IMR-90 (cell line): ENCODE measurements at regions not wholly inside any gene's neighbourhood (a gene's known extent, or its start where the extent isn't known, plus 50 kb on each side); places are given as distances from the start of the nearest gene placed in this dataset.

Source experiments
- ATAC-seq: fragments of 200-7000 bp; cut with Tn5 transposase; 2 replicates; pipeline ENCODE4 v1.9.1; 2020; ENCODE audit warnings: low read depth, mild to moderate bottlenecking, moderate library complexity
- BruUV-seq: library from RNA; stranded (reverse); fragments of 400-500 nt; replicated peaks from 2 replicates; lab custom pipeline; 2021; lab: Mats Ljungman, UMichigan
- CTCF ChIA-PET: fragments of 300-600 bp; formaldehyde crosslinking; extraction: SDS; loops from one replicate; lab custom pipeline; 2021; ENCODE audit warnings: antibody characterized with exemption; lab: Yijun Ruan, JAX
- POLR2A ChIA-PET: fragments of 300-600 bp; sonication (Branson Sonifier 250); formaldehyde crosslinking; loops from one replicate; lab custom pipeline; 2022; ENCODE audit warnings: antibody characterized with exemption; ENCODE audit not compliant: unreplicated experiment; lab: Charles Lee
- DNase-seq: peaks from one replicate; pipeline ENCODE4 v3.0.0; 2013
- H2AFZ ChIP-seq: replicated peaks from 2 replicates; pipeline ENCODE3; 2013; ENCODE audit warnings: low read length, mild to moderate bottlenecking; ENCODE audit not compliant: poor library complexity
- H2AK5ac ChIP-seq: 2 replicates; pipeline ENCODE4 v1.6.1; 2013; ENCODE audit warnings: low read depth, low read length, inconsistent platforms
- H2AK9ac ChIP-seq: replicated peaks from 2 replicates; pipeline ENCODE3; 2013; ENCODE audit warnings: mild to moderate bottlenecking, low read depth, low read length, moderate library complexity; ENCODE audit not compliant: poor library complexity
- H2BK120ac ChIP-seq: 2 replicates; pipeline ENCODE4 v1.6.1; 2013; ENCODE audit warnings: low read depth, low read length, inconsistent platforms
- H2BK15ac ChIP-seq: 3 replicates; pipeline ENCODE4 v1.6.1; 2013; ENCODE audit warnings: low read depth, low read length, inconsistent platforms
- H2BK20ac ChIP-seq: 2 replicates; pipeline ENCODE4 v1.6.1; 2013; ENCODE audit warnings: low read depth, mild to moderate bottlenecking, inconsistent platforms, low read length, moderate library complexity
- H2BK5ac ChIP-seq: 2 replicates; pipeline ENCODE4 v1.6.1; 2013; ENCODE audit warnings: mild to moderate bottlenecking, low read depth, low read length, inconsistent platforms; ENCODE audit not compliant: poor library complexity, severe bottlenecking
- H3K14ac ChIP-seq: replicated peaks from 2 replicates; pipeline ENCODE4 v1.6.1; 2013; ENCODE audit warnings: low read depth, low read length, inconsistent platforms
- H3K18ac ChIP-seq: 2 replicates; pipeline ENCODE4 v1.6.1; 2013; ENCODE audit warnings: low read depth, low read length, control low read depth
- H3K23ac ChIP-seq: 2 replicates; pipeline ENCODE4 v1.6.1; 2013; ENCODE audit warnings: low read depth, low read length, inconsistent platforms
- H3K27ac ChIP-seq: 2 replicates; pipeline ENCODE4 v1.5.1; 2013; ENCODE audit warnings: mild to moderate bottlenecking, control low read depth, low read length; ENCODE audit not compliant: insufficient read depth
- H3K27me3 ChIP-seq: 2 replicates; pipeline ENCODE4 v1.6.1; 2013; ENCODE audit warnings: low read length; ENCODE audit not compliant: control insufficient read depth, insufficient read depth
- H3K36me3 ChIP-seq: 2 replicates; pipeline ENCODE4 v1.6.1; 2013; ENCODE audit warnings: low read length, mixed read lengths; ENCODE audit not compliant: control insufficient read depth, insufficient read depth
- H3K4ac ChIP-seq: 2 replicates; pipeline ENCODE4 v1.6.1; 2013; ENCODE audit warnings: low read depth, low read length, inconsistent platforms
- H3K4me1 ChIP-seq: 2 replicates; pipeline ENCODE4 v1.6.1; 2013; ENCODE audit warnings: low read length, mixed read lengths; ENCODE audit not compliant: control insufficient read depth, insufficient read depth
- H3K4me2 ChIP-seq: 2 replicates; pipeline ENCODE4 v1.6.1; 2013; ENCODE audit warnings: low read depth, mild to moderate bottlenecking, control low read depth, low read length, moderate library complexity
- H3K4me3 ChIP-seq: 2 replicates; pipeline ENCODE4 v1.5.1; 2013; ENCODE audit warnings: low read depth, mild to moderate bottlenecking, control low read depth, low read length, moderate library complexity; ENCODE audit not compliant: insufficient read depth
- H3K56ac ChIP-seq: 2 replicates; pipeline ENCODE4 v1.6.1; 2013; ENCODE audit warnings: low read length, inconsistent platforms; ENCODE audit not compliant: insufficient read depth; ENCODE audit errors: extremely low read depth
- H3K79me1 ChIP-seq, 2 experiments: 2 replicates each; pipeline ENCODE4 v1.6.1; 2013; ENCODE audit warnings: low read length in 2 of 2, inconsistent platforms in 1 of 2, low read depth in 1 of 2
- H3K9ac ChIP-seq: 2 replicates; pipeline ENCODE4 v1.6.1; 2013; ENCODE audit warnings: low read depth, low read length, control low read depth
- H3K9me1 ChIP-seq: 2 replicates; pipeline ENCODE4 v1.6.1; 2013; ENCODE audit warnings: low read length, inconsistent platforms; ENCODE audit not compliant: insufficient read depth
- H3K9me3 ChIP-seq: 2 replicates; pipeline ENCODE4 v1.6.1; 2013; ENCODE audit warnings: low read length; ENCODE audit not compliant: control insufficient read depth, insufficient read depth
- H4K20me1 ChIP-seq: 2 replicates; pipeline ENCODE4 v1.6.1; 2013; ENCODE audit warnings: low read length, inconsistent platforms; ENCODE audit not compliant: insufficient read depth
- H4K5ac ChIP-seq: 2 replicates; pipeline ENCODE4 v1.6.1; 2013; ENCODE audit warnings: mild to moderate bottlenecking, low read depth, low read length, control low read depth
- H4K8ac ChIP-seq, 2 experiments: 2 replicates each; pipeline ENCODE4 v1.6.1; 2013; ENCODE audit warnings: low read depth in 2 of 2, low read length in 2 of 2, control low read depth in 1 of 2, inconsistent platforms in 1 of 2
- H4K91ac ChIP-seq: 2 replicates; pipeline ENCODE4 v1.6.1; 2013; ENCODE audit warnings: low read depth, low read length, inconsistent platforms; ENCODE audit not compliant: insufficient read depth
- BHLHE40 ChIP-seq: fragments of 150-350 bp; IDR thresholded peaks from 2 replicates; pipeline ENCODE4 v1.6.1; 2016; ENCODE audit warnings: mild to moderate bottlenecking, low read depth, low read length
- CEBPB ChIP-seq: IDR thresholded peaks from 2 replicates; pipeline ENCODE4 v1.6.1; 2012; ENCODE audit warnings: low read depth, low read length, improper control_type of control experiment
- CHD1 ChIP-seq: IDR thresholded peaks from 2 replicates; pipeline ENCODE4 v1.6.1; 2012; ENCODE audit warnings: low read depth, low read length, improper control_type of control experiment
- CTCF ChIP-seq: conservative IDR thresholded peaks from 2 replicates; pipeline ENCODE4 v1.5.1; 2012; ENCODE audit warnings: mild to moderate bottlenecking, low read depth, low read length, improper control_type of control experiment
- FOS ChIP-seq: fragments of 150-350 bp; IDR thresholded peaks from 2 replicates; pipeline ENCODE4 v1.6.1; 2016; ENCODE audit warnings: low read depth, low read length
- MAZ ChIP-seq: IDR thresholded peaks from 2 replicates; pipeline ENCODE4 v1.6.1; 2012; ENCODE audit warnings: low read depth, mild to moderate bottlenecking, low read length, improper control_type of control experiment, moderate library complexity, borderline replicate concordance
- MXI1 ChIP-seq: IDR thresholded peaks from 2 replicates; pipeline ENCODE4 v1.6.1; 2012; ENCODE audit warnings: low read depth, mild to moderate bottlenecking, low read length, moderate library complexity, borderline replicate concordance
- NFE2L2 ChIP-seq: fragments of 150-350 bp; IDR thresholded peaks from 2 replicates; pipeline ENCODE4 v1.6.1; 2016; ENCODE audit warnings: low read depth, mild to moderate bottlenecking, low read length
- POLR2A ChIP-seq: IDR thresholded peaks from 2 replicates; pipeline ENCODE4 v1.6.1; 2012; ENCODE audit warnings: mild to moderate bottlenecking, low read depth, low read length
- RAD21 ChIP-seq: IDR thresholded peaks from 2 replicates; pipeline ENCODE4 v1.6.1; 2012; ENCODE audit warnings: low read length, improper control_type of control experiment
- RCOR1 ChIP-seq: IDR thresholded peaks from 2 replicates; pipeline ENCODE4 v1.6.1; 2012; ENCODE audit warnings: mild to moderate bottlenecking, low read length, improper control_type of control experiment; ENCODE audit not compliant: insufficient replicate concordance
- RFX5 ChIP-seq: IDR thresholded peaks from 2 replicates; pipeline ENCODE4 v1.8.0; 2012; ENCODE audit warnings: low read depth, mild to moderate bottlenecking, low read length, moderate library complexity
- SMC3 ChIP-seq: fragments of 150-350 bp; IDR thresholded peaks from 2 replicates; pipeline ENCODE4 v1.6.1; 2016; ENCODE audit warnings: low read depth, mild to moderate bottlenecking, antibody characterized with exemption, low read length, moderate library complexity
- USF2 ChIP-seq: fragments of 150-350 bp; IDR thresholded peaks from 2 replicates; pipeline ENCODE4 v1.6.1; 2017; ENCODE audit warnings: mild to moderate bottlenecking, antibody characterized with exemption, low read length, low read depth
- WGBS, 2 experiments: methylation state at CpG; one replicate each; pipeline versions ENCODE4 v1.1.5 to v1.1.7; 2013; ENCODE audit warnings: missing lambda C conversion rate in 2 of 2; ENCODE audit not compliant: insufficient read length in 1 of 2; ENCODE audit errors: extremely low coverage in 2 of 2; 5-methylcytosine and 5-hydroxymethylcytosine counted together
- dilution Hi-C: fragments of 300-500 bp; cut with HindIII; formaldehyde crosslinking; loops from one replicate; pipeline ENCODE4 v1.14.3; 2018; ENCODE audit warnings: low sequenced_read_pairs; ENCODE audit not compliant: unreplicated experiment
- in situ Hi-C: fragments of 300-500 bp; cut with MboI; formaldehyde crosslinking; loops from 3 replicates; pipeline ENCODE4 v1.14.3; 2019; ENCODE audit warnings: low sequenced_read_pairs, inconsistent platforms, mixed read lengths
- intact Hi-C: fragments of 100-400 bp; cut with micrococcal nuclease; formaldehyde crosslinking; loops from 2 replicates; pipeline ENCODE4 v1.10.0; 2022

GRCh38 chr5:166412191-166412590 lies 1879.3 kb upstream of the WWC1 start:
- Histone ChIP-seq H3K79me1 (no peaks in the 10 kb centered on the region), H3K27ac (no peak overlapping the region), H3K9me3 (no peaks in the 10 kb centered on the region; the same call in none of the 2 replicates), H2BK5ac (no peak overlapping the region), H2AFZ (no peak overlapping the region), H3K4ac (no peak overlapping the region), H3K27me3 (no peaks in the 10 kb centered on the region), H4K20me1 (no peaks in the 10 kb centered on the region), H3K56ac (no peak overlapping the region), H2BK120ac (no peak overlapping the region), H2BK15ac (no peak overlapping the region), H3K18ac (no peak overlapping the region), H3K9me1 (no peaks in the 10 kb centered on the region), H3K4me2 (no peak overlapping the region), H3K23ac (no peak overlapping the region), H4K91ac (no peak overlapping the region), H3K14ac (no peak overlapping the region), H3K4me3 (no peak overlapping the region), H3K4me1 (no peaks in the 10 kb centered on the region), H2AK5ac (no peak overlapping the region), H2BK20ac (no peak overlapping the region), H2AK9ac (no peak overlapping the region), H4K5ac (no peak overlapping the region), H4K8ac (no peak overlapping the region), H3K36me3 (no peaks in the 10 kb centered on the region), H3K9ac (no peak overlapping the region)
- DNase-seq (no peak), ATAC-seq (no peak)
- no TSS peak for BruUV-seq
- POLR2A ChIA-PET = no interaction called here
- intact Hi-C loops = no loop called here
- CTCF ChIA-PET = no interaction called here
- dilution Hi-C loops = no loop called here
- WGBS, 2 experiments = 60% methylated on average over 1 of the region's 11 CpGs; no CpG with 5 or more reads in 1 of the 2 experiments
- in situ Hi-C loops = no loop called here
- TF ChIP-seq NFE2L2 (no peak), BHLHE40 (no peak), CHD1 (no peak), RAD21 (no peak), MAZ (no peak), POLR2A (no peak), SMC3 (no peak), USF2 (no peak), RFX5 (no peak), MXI1 (no peak), FOS (no peak), RCOR1 (no peak), CEBPB (no peak), CTCF (no peak)
